ENCODE measurements at regions not wholly inside any gene's neighbourhood (a gene's known extent, or its start where the extent isn't known, plus 50 kb on each side); places are given as distances from the start of the nearest gene placed in this dataset.

DNA sequence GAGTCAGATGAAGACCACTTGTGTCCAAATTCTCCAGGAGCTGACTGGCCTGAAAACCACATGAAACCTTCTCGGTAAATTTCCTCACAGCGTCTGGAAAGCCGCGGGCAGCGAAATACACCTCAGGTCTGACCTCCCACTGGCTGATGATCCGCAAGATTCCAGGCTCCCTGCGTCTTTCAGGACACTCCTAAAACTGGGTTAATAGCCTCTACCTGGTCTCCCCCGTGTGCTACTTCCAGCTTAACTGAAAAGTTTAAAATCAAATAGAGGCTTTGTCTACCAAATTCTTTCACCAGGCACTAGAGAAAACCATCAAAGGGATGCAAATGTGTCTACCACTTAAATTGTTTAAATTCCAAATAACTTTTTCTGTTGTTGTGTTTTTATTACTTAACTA is 312.6 kb downstream of the DRD1 start:
- DNase-seq, result no peak
- in situ Hi-C loops (cut with MboI; ENCODE audit: low pct_unique_long_range_greater_than_20kb, low sequenced_read_pairs), result no loop called here

- no peak for DNase-seq
Observed at GRCh38 chr5:175129619-175130018, 314.4 kb downstream of the DRD1 start.

GRCh38 chr5:175129121-175129520 is 314.9 kb downstream of the DRD1 start:
- in situ Hi-C loops (cut with MboI; ENCODE audit: low pct_unique_long_range_greater_than_20kb, low sequenced_read_pairs), result no loop called here
- DNase-seq, result no peak

More at GRCh38 chr5:175129619-175130018, 314.4 kb downstream of the DRD1 start:
- in situ Hi-C loops (cut with MboI; ENCODE audit: low pct_unique_long_range_greater_than_20kb, low sequenced_read_pairs), result no loop called here

DNA sequence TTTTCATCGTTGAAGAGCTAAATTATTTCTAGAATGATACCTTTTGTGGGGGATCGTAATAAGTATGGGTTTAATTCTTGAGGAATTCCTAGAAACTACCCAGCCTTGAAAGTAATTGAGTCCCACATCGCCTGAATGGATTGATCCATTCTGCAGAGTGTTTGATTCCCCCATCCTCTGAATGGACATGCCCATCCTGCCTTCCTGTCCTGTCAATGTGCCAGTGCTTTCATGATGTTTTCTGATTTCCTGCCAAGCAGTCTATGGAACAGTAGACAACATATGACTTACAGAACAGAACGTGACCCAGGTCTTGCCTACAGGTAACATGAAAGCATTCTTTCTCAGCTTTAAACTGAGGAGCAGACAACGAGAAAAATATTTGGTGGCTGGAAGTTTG is 319.2 kb downstream of the DRD1 start:
- no peak for DNase-seq
- in situ Hi-C loops (cut with MboI; ENCODE audit: low pct_unique_long_range_greater_than_20kb, low sequenced_read_pairs), result no loop called here

GRCh38 chr5:175124251-175124813 is 319.6 kb downstream of the DRD1 start:
- DNase-seq, result no peak
- in situ Hi-C loops (cut with MboI; ENCODE audit: low pct_unique_long_range_greater_than_20kb, low sequenced_read_pairs), result no loop called here

- in situ Hi-C loops (cut with MboI; ENCODE audit: low pct_unique_long_range_greater_than_20kb, low sequenced_read_pairs), result no loop called here
- DNase-seq, result no peak
Observed at GRCh38 chr5:175123542-175123941, 320.4 kb downstream of the DRD1 start.

GRCh38 chr5:175121457-175121856 is 322.5 kb downstream of the DRD1 start:
- DNase-seq, result no peak
- in situ Hi-C loops (cut with MboI; ENCODE audit: low pct_unique_long_range_greater_than_20kb, low sequenced_read_pairs), result no loop called here

DNA sequence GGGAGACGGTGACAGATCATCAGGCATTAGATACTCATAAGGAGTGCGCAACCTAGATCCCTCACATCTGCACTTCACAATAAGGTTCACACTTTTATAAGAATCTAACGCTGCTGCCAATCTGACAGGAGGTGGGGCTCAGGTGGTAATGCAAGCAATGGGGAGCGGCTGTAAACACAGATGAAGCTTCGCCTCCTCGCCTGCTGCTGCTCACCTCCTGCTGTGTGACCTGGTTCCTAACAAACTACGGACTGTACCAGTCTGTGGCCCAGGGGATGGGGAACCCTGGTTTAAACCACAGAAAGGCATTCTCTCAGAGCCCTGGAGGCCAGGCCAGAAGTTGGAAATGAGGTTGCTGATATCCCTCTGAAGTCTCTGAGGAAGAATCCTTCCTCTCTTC is 323.6 kb downstream of the DRD1 start:
- in situ Hi-C loops (cut with MboI; ENCODE audit: low pct_unique_long_range_greater_than_20kb, low sequenced_read_pairs), result no loop called here
- DNase-seq, result no peak

GRCh38 chr5:175118700-175119309 is 325.2 kb downstream of the DRD1 start:
- in situ Hi-C loops (cut with MboI; ENCODE audit: low pct_unique_long_range_greater_than_20kb, low sequenced_read_pairs), result no loop called here
- DNase-seq, result no peak

DNA sequence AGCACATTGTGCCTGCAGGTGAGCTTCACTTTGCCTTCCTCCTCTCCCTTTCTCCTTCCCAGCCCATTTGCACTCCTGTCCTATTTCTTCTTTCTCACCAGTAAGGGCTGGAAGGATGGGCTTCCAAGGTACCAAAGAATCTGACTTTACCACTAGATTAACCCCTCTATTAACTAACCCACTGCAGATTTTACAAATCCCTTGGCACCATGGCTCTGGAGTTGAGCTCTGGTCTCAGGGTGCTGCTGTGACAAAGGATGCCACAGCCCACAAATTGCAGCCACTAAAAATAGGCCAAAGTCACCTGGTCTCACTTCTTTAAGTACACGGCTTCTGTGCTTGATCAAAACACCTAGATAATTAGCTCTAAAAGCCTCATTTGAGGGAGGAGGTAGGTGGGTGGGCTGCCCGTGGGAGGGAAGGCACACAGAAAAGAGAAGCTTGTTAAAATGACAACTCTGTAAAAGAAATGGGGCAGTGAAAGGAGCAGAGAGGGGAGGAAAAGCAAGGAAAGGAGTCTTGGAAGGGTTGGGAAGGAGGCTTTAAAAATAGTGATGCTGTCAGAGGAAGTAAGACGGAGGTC is 327.4 kb downstream of the DRD1 start:
- in situ Hi-C loops (cut with MboI; ENCODE audit: low pct_unique_long_range_greater_than_20kb, low sequenced_read_pairs), result no loop called here
- DNase-seq, result no peak

- no peak for DNase-seq
- in situ Hi-C loops (cut with MboI; ENCODE audit: low pct_unique_long_range_greater_than_20kb, low sequenced_read_pairs), result no loop called here
Observed at GRCh38 chr5:175115831-175116230, 328.2 kb downstream of the DRD1 start.

- DNase-seq, result no peak
- in situ Hi-C loops (cut with MboI; ENCODE audit: low pct_unique_long_range_greater_than_20kb, low sequenced_read_pairs), result no loop called here
Observed at GRCh38 chr5:175113947-175114346, 330.0 kb downstream of the DRD1 start.

- in situ Hi-C loops (cut with MboI; ENCODE audit: low pct_unique_long_range_greater_than_20kb, low sequenced_read_pairs), result no loop called here
- DNase-seq, result no peak
Observed at GRCh38 chr5:175109058-175109755, 334.8 kb downstream of the DRD1 start.

DNA sequence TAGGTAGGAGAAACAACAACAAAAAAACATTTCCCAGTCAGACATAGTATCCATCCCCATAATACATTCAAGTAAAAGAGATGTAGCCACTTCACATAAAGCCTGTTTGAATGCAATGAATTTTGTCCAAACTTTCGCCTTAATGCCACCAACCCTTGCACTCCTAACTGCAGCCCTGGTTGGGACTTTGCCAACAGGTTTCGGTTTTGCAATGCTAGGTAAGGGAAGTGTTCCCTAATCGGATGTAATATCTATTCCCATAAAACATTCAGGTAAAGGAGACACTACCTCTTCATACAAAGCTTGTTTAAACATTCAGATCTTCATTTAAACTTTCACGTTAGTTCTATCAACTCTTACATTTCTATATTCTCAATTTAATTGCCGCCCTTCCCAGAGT is 336.1 kb downstream of the DRD1 start:
- in situ Hi-C loops (cut with MboI; ENCODE audit: low pct_unique_long_range_greater_than_20kb, low sequenced_read_pairs), result no loop called here
- DNase-seq, result no peak

DNA sequence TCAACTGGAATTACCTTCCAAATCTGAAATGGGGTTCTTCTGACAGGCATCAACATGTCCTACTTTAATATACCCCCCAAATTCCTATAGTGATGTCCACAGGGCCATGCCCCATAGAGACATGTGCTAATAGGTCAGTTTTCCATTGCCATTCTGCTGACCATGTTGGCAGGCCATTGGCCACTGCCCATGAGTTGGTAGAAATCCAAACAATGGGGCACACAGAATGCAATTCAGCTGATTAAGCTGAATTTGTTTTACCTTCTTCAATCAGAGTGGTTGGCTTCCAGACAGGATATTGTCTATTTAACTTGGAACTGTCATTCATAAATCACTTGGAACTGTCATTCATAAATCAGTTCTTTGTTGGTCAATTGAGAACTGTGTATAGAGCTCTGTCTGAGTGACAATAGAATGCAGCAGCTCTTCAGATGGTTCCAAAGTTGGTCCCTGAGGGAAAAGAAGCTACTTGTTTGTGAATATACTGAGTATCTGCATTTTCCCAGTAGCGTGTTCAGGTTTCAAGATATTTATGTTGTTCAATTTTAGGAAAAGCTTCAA is 336.9 kb downstream of the DRD1 start:
- no peak for DNase-seq
- in situ Hi-C loops (cut with MboI; ENCODE audit: low pct_unique_long_range_greater_than_20kb, low sequenced_read_pairs), result no loop called here

- no peak for DNase-seq
- in situ Hi-C loops (cut with MboI; ENCODE audit: low pct_unique_long_range_greater_than_20kb, low sequenced_read_pairs), result no loop called here
Observed at GRCh38 chr5:175104677-175105076, 339.3 kb downstream of the DRD1 start.

DNA sequence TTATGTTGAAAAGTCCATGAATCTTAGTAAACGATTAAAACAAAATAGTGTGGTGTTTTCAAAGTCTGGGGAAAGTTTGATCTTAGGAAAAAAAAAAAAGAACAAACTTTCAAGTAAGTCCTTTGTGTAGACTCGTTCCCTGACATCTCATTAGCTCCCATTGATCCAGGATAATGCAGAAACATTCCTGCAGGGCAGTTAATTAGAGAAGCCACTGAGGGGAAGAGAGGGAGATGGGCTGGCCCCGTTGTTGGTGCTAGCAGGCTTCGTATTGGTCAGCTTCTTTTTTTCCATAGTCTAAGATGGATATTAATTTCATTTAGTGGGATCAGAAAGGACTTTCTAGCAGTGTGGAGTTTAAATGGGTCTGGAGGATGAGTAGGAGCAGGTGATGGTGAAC is 340.2 kb downstream of the DRD1 start:
- in situ Hi-C loops (cut with MboI; ENCODE audit: low pct_unique_long_range_greater_than_20kb, low sequenced_read_pairs), result no loop called here
- DNase-seq, result no peak

- in situ Hi-C loops (cut with MboI; ENCODE audit: low pct_unique_long_range_greater_than_20kb, low sequenced_read_pairs), result no loop called here
- DNase-seq, result no peak
Observed at GRCh38 chr5:175102717-175103116, 341.3 kb downstream of the DRD1 start.

- in situ Hi-C loops (cut with MboI; ENCODE audit: low pct_unique_long_range_greater_than_20kb, low sequenced_read_pairs), result no loop called here
- DNase-seq, result no peak
Observed at GRCh38 chr5:175098301-175098700, 345.7 kb downstream of the DRD1 start.

DNA sequence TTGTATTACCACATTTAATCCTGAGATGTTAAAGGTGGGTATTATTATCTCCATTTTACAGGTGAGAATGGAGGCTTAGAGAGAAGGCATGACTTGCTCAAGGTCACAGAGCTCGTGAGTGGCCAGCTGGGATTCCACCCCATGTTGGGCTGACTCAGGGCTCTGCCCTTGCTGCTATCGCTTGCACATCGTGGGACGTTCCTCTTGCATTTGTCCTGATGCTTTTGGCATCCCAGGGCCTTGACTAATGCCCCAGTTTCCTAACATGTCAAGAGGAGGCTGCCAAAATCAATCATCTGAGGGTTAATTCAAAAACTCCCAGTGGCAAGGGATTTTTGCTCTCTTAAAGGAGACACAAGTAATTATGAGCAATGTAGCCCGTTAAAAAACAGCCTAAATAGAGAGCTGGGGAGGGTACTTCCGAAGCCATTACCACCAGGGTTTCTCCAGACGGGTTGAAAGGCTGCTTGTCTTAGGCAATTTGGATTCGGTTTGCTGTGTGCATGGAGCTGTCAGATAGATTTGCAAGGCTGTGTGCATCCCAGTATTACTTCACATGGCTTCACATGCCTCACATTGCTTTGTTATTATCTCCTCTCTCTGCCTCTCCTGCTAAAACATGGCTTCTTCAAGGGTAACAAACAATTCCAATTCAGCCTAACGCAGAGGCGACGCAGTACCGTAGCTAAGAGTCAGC is 347.4 kb downstream of the DRD1 start:
- in situ Hi-C loops (cut with MboI; ENCODE audit: low pct_unique_long_range_greater_than_20kb, low sequenced_read_pairs), result no loop called here
- DNase-seq, result no peak

Data from KBM-7 (cell line).